GM21576 (cell line): ENCODE measurements at regions not wholly inside any gene's neighbourhood (a gene's known extent, or its start where the extent isn't known, plus 50 kb on each side); places are given as distances from the start of the nearest gene placed in this dataset.
"Not testable (repeated sequence)": the region's sequence is repeated elsewhere in the genome, so short reads cannot be mapped to it uniquely, and the experiment has no call there.

Experiments
- ATAC-seq: cut with Tn5 transposase; IDR thresholded peaks from one replicate; pipeline ENCODE4 v1.9.1; 2021; ENCODE audit warnings: mild to moderate bottlenecking, moderate library complexity; ENCODE audit not compliant: unreplicated experiment

- no peak for ATAC-seq
These were observed 1962.4 kb upstream of the TENM3 start for GRCh38 chr4:180280726-180281297.

- ATAC-seq, result no peak
These were observed 1961.5 kb upstream of the TENM3 start for GRCh38 chr4:180281724-180282123.

DNA sequence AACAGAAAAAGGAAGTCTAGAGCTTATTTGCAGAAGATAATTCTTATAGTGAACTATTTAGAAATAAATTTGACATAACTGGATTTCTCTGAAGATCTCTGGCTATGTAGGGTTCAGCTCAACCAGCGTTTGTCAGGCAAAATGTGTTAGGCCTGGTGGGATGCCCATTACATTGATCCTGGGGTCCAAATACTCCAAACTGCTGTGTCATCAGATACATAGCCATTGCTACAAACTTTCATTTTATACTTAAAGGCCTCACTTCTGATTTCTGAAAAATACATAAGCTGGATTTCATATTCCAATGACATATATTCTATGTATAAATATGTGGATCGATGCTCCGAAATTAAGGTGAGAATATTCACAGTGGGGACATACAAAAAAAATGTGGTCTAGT lies 1958.9 kb upstream of the TENM3 start:
- no peak for ATAC-seq

DNA sequence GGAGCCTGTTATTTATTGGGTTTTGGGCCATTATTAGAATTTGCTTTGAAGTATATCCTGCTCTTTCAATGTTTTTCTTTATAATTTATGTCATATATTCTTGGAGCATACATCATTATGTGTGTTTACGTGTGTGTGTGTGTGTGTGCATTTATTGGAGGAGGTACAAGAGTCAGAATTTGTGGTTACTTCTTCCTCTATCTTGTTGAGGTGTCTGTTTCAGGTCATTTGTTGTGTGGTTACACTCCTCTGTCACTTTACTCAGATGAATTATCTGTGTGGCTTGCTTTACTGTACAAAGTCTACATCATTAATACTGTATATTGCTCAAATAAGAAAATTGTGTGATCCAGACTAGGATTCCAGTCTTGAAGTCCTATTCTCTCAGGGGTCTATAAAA lies 1957.4 kb upstream of the TENM3 start:
- no peak for ATAC-seq

DNA sequence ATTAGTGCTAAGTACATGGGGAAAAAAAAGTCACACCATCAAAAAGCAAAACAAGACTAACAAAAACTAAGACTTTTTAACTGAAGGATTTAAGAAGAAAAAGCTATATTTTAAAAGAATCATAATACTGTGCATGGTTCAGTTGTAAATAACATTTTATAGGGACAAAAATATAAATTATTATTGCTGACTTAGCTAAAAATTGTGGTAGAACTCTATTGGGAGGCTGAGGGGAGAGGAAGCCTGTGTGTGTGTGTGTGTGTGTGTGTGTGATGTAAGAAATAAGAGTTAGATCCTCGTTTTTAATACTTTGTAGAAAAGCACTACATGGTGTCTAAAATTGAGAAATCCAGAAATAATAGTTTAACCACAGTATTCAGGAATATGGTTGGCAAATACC lies 1950.9 kb upstream of the TENM3 start:
- no peak for ATAC-seq

DNA sequence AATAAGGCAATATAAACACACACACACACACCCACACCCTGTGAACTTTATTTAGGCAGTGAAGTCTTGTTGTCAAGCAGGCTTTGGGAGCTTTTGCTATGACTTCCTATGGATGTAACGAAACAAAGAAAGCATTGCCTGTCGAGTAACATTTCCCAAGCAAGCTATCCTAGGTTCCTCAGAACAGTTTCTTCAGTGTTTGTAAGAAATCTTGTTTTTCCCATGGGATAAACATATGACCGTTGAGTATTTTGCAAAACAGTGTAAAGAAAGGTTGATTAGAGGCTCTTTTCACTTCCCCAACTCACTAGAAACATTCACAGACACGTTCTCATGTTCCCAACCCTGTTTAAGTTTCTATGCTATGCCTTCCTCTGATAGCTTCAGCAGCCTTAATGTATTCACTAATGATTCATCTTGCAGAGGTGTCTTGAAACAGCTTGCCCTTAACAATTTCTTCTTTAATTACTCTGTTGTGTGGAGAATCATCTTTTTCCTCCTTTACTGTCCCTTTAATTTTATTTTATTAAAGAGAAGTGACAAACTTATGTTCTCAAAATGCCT lies 1947.1 kb upstream of the TENM3 start:
- ATAC-seq, result no peak

DNA sequence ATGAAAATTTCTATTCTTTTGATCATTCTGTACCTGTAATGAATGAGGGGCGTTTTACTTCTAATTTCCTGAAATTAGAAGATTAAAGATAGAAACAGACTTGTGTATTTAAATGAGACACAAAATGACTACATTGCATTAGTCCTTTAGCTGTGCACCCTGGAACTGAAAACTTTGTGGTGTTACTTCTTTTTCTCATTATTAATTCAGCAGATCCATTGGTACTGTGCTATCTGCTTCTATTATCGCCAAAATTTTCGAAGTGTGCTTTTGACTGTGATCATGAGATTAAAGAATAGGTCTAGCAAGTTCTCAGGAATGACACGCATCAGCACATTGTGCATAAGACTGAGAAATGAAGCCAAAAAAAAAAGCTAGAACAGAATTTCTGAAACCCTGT lies 1938.9 kb upstream of the TENM3 start:
- no peak for ATAC-seq

- no peak for ATAC-seq
These were observed 1932.6 kb upstream of the TENM3 start for GRCh38 chr4:180310616-180311015.

DNA sequence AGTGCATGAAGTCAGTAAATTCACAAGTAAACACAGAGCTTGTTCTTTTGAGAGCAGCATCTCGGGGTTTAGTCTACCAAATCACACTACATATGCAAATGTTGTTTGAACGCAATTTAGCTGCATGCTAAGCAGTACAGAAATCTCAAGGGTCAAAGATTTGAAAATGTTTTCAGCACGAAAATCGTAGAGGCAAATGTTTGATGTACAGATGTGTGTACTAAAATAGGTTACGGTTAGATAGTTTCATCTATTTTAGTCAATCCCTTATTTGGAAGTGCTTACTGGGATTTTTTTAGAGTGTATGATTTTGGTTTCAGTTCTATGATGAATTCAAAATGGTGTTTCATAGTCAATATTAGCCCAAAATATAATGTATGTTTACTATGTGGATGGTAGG lies 1928.2 kb upstream of the TENM3 start:
- ATAC-seq, result no peak

DNA sequence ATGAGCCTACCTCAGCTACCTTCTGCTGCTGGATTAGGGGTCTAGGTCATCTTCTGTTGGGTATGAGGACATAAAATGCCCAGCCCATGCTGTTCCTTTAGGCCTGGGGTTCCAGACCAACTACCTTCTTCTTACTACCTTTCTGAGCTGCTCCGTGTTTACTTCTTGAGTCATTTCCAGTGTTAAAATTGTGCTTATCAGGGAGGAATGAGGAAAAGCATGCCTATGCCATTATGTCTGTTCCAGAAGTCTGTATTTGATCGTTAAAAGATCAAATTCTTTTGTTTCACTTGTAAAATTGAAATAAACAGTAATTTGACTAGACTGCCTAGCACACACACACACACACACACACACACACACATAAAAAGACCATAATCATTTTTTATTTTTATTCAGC lies 1912.7 kb upstream of the TENM3 start:
- no peak for ATAC-seq

GRCh38 chr4:180333162-180333561 lies 1910.0 kb upstream of the TENM3 start:
- no peak for ATAC-seq

- ATAC-seq, result no peak
These were observed 1907.6 kb upstream of the TENM3 start for GRCh38 chr4:180335566-180335965.

DNA sequence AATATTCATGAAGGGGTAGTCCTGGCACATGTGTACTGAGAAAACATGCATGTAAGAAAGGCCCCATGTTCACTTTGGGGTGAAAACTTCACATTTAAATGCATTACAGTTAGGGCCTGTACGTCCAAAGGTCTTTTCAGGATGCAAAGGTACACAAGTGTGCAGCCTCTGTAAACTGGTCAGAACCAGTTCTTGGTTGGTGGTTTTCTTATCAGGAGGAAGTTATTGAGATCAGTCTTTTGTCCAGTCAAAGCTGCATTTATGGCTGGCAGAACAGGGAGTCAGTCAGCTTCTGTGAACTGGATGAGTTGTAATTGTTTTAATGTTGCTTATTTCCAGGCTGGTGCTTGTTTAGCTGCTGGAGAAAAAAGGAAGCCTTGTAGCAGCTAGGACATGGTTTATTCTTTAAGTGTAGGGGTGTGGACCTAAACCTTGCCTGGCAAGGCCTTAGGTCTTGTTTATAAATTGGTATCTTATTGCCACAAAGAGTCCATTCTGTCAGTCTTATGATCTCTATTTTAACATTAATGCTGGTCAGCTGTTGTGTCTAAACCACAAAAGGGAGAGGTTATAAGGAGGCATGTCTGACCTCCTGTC lies 1906.6 kb upstream of the TENM3 start:
- no peak for ATAC-seq

- ATAC-seq, result no peak
These were observed 1901.3 kb upstream of the TENM3 start for GRCh38 chr4:180341926-180342325.

- ATAC-seq, result no peak
These were observed 1892.3 kb upstream of the TENM3 start for GRCh38 chr4:180350901-180351300.

DNA sequence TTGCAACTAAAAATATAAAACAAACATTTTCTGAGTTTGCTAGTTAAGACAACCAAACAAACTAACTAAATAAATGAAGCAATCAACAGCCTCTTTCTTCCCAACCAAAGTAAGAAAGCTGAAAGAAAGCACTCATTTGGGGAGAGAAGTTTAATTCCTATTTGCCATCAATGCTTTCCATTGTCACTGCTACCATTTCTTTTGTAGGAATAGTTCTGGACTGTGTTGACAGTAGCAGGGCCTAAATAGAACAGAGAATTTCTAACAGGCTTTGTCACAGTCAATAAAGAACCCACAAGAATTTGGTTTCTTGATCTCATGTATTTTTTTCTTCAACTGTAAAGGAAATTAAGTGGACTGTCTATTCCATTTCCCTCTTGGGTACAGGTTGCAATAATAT lies 1886.4 kb upstream of the TENM3 start:
- ATAC-seq, result no peak

- ATAC-seq, result not testable (repeated sequence)
These were observed 1883.1 kb upstream of the TENM3 start for GRCh38 chr4:180360113-180360512.

DNA sequence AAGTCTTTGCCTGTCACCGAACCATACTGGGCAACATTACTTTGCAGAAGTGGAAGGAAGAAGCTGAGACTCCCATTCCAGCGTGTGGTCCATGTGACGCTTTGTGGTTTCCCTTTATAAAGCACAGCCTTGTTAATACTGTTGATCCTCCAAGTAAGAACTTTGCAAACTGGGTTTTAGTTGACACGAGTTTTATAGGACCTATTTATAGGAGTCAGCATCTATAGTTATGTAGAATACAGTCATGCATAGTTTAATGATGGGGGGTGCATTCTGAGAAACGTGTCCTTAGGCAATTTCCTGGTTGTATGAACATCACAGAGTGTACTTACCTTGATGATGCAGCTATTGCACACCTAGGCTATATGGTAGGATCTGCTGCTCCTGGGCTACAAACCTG lies 1879.4 kb upstream of the TENM3 start:
- ATAC-seq, result no peak

- no peak for ATAC-seq
These were observed 1870.5 kb upstream of the TENM3 start for GRCh38 chr4:180372691-180373090.

DNA sequence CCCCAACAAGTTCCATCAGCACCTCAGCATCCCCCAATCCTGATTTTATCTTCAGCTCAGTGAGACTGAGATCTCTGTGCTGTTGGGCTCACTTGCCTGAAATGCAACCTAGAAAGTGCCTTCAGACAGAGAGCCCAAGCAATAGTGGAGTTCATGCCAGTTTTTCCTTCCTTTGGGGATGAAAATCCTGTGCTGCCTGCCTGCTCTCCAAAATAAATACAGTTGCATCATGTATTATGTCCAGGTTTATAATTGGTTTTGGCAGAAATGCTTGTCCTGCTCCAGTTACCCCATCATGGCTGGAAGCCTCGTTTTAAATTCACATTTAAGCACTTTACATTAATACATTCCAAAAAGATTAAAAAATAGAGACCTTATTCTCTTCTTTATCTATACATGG lies 1865.5 kb upstream of the TENM3 start:
- ATAC-seq, result no peak

- ATAC-seq, result no peak
These were observed 1862.5 kb upstream of the TENM3 start for GRCh38 chr4:180380733-180381132.

DNA sequence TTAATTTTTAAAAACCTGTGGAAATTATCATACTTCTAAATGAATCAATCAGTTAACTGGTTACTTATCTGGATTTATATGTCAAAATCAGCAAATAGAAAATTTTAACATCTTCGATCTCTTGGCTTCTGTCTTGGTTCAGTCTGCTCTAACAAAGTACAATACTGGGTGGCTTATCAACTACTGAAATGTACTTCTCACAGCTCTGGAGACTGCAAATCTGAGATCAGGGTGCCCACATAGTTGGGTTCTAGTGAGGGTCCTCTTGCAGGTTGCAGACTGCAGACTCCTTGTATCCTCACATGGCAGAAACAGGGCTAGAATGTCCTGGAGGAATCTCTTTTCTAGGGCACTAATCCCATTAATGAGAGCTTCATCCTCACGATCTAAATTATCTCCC lies 1851.6 kb upstream of the TENM3 start:
- no peak for ATAC-seq

- no peak for ATAC-seq
These were observed 1848.9 kb upstream of the TENM3 start for GRCh38 chr4:180394312-180394711.
